ENCODE measurements at regions not wholly inside any gene's neighbourhood (a gene's known extent, or its start where the extent isn't known, plus 50 kb on each side); places are given as distances from the start of the nearest gene placed in this dataset.
"Not testable (repeated sequence)": the region's sequence is repeated elsewhere in the genome, so short reads cannot be mapped to it uniquely, and the experiment has no call there.

- DNase-seq (ENCODE audit: low read depth): no peak
- no peak for TF ChIP-seq CTCF (IDR thresholded peaks at IDR 0.05; ENCODE audit: control insufficient read depth, extremely low read depth, insufficient read depth)
Measured at GRCh38 chr2:39990335-39990900, 211.4 kb upstream of the THUMPD2 start.

DNA sequence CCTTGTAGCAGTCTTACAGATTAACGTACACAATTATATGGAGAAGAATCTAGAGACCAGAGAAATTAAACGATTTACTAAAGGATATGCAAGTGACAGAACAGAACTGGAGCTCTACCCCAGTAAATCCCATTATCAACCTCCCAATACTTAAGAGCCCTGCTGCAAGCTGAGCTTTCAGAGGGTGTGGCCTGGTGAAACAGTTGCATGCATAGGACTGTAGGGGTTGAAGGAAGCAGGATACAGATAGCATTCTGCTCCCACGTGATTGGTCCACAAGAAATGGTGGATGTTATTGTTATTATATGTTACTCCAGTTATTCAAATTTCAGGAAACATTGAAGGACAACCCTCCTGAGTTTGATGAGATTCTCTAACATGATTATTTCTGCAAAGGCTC is 210.8 kb upstream of the THUMPD2 start:
- H3K4me3 ChIP-seq (ENCODE audit: low read depth, low read length): no peak overlapping the region
- DNase-seq (ENCODE audit: low read depth): no peak
- no peak for TF ChIP-seq CTCF (IDR thresholded peaks at IDR 0.05; ENCODE audit: control insufficient read depth, extremely low read depth, insufficient read depth)

More at GRCh38 chr2:39990335-39990900, 211.4 kb upstream of the THUMPD2 start:
- H3K4me3 ChIP-seq (ENCODE audit: low read depth, low read length): no peak overlapping the region

GRCh38 chr2:39981883-39982311 is 202.8 kb upstream of the THUMPD2 start:
- H3K4me3 ChIP-seq (ENCODE audit: low read depth, low read length): no peak overlapping the region
- no peak for TF ChIP-seq CTCF (IDR thresholded peaks at IDR 0.05; ENCODE audit: control insufficient read depth, extremely low read depth, insufficient read depth)
- no peak for DNase-seq (ENCODE audit: low read depth)

- no peak for TF ChIP-seq CTCF (IDR thresholded peaks at IDR 0.05; ENCODE audit: control insufficient read depth, extremely low read depth, insufficient read depth)
- no peak for DNase-seq (ENCODE audit: low read depth)
- H3K4me3 ChIP-seq (ENCODE audit: low read depth, low read length): no peak overlapping the region
Measured at GRCh38 chr2:39975476-39976020, 196.5 kb upstream of the THUMPD2 start.

DNA sequence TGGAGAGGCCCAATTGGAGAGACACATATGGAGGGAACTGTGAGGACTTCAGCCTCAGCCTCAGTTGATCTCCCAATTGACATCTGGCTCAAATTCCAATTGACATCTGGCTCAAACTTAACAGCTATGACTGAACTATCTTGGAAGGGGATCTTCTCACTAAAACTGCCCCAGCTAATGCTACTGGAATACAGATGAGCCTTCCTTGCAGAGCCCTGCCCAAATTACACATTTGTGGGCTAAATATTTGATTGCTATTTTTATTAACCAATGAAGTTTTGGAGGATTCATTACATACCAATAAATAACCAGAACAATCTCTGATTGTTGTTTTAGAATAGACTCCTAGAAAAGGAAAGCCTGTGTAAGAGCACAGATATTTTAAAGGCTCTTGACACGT is 189.0 kb upstream of the THUMPD2 start:
- no peak for TF ChIP-seq CTCF (IDR thresholded peaks at IDR 0.05; ENCODE audit: control insufficient read depth, extremely low read depth, insufficient read depth)
- no peak for DNase-seq (ENCODE audit: low read depth)
- no peak overlapping the region for H3K4me3 ChIP-seq (ENCODE audit: low read depth, low read length)

- not testable (repeated sequence) for DNase-seq (ENCODE audit: low read depth); H3K4me3 ChIP-seq (ENCODE audit: low read depth, low read length)
Measured at GRCh38 chr2:39960681-39961080, 181.6 kb upstream of the THUMPD2 start.

DNA sequence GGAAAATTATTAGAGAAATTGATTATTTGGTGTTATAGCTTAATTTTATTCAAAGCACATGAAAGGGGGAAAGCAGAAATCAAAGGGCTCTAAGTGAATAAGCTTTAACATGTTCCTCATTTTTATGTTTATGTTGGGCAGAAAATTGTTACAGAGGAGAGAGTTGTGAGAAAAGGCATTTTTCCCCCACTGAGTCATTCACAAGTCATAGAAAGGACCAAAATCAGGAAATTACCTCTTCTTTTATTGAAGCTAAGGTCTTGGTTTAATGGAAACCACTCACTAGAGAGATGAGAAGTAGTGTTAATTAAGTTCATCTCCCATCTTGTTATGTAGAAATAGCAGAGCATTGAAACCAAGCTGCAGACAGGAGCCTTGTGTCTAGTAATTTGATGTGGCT is 175.3 kb upstream of the THUMPD2 start:
- no peak for TF ChIP-seq CTCF (IDR thresholded peaks at IDR 0.05; ENCODE audit: control insufficient read depth, extremely low read depth, insufficient read depth)
- no peak for DNase-seq (ENCODE audit: low read depth)
- H3K4me3 ChIP-seq (ENCODE audit: low read depth, low read length): no peak overlapping the region
